IgD-negative memory B cell (primary cell): ENCODE measurements at regions not wholly inside any gene's neighbourhood (a gene's known extent, or its start where the extent isn't known, plus 50 kb on each side); places are given as distances from the start of the nearest gene placed in this dataset.

ENCODE experiments used
- H3K27ac Mint-ChIP-seq, 3 donors: one replicate each; pipeline ENCODE4 v1.8.0; 2020 to 2022; ENCODE audit warnings: mild to moderate bottlenecking in 3 of 3, mixed read lengths in 3 of 3, moderate library complexity in 1 of 3
- H3K27me3 Mint-ChIP-seq: one replicate; pipeline ENCODE4 v1.8.0; 2021; ENCODE audit warnings: mixed read lengths
- H3K36me3 Mint-ChIP-seq: one replicate; pipeline ENCODE4 v1.8.0; 2020; ENCODE audit warnings: mild to moderate bottlenecking, mixed read lengths
- H3K4me1 Mint-ChIP-seq, 3 donors: one replicate each; pipeline ENCODE4 v1.8.0; 2020 to 2022; ENCODE audit warnings: mixed read lengths in 3 of 3, mild to moderate bottlenecking in 1 of 3
- H3K4me3 Mint-ChIP-seq, 4 donors: one replicate each; pipeline ENCODE4 v1.8.0; 2020 to 2022; ENCODE audit warnings: mild to moderate bottlenecking in 4 of 4, mixed read lengths in 4 of 4, moderate library complexity in 3 of 4
- H3K9me3 Mint-ChIP-seq, 3 donors: one replicate each; pipeline ENCODE4 v1.8.0; 2020 to 2021; ENCODE audit warnings: mixed read lengths in 3 of 3, mild to moderate bottlenecking in 1 of 3

DNA sequence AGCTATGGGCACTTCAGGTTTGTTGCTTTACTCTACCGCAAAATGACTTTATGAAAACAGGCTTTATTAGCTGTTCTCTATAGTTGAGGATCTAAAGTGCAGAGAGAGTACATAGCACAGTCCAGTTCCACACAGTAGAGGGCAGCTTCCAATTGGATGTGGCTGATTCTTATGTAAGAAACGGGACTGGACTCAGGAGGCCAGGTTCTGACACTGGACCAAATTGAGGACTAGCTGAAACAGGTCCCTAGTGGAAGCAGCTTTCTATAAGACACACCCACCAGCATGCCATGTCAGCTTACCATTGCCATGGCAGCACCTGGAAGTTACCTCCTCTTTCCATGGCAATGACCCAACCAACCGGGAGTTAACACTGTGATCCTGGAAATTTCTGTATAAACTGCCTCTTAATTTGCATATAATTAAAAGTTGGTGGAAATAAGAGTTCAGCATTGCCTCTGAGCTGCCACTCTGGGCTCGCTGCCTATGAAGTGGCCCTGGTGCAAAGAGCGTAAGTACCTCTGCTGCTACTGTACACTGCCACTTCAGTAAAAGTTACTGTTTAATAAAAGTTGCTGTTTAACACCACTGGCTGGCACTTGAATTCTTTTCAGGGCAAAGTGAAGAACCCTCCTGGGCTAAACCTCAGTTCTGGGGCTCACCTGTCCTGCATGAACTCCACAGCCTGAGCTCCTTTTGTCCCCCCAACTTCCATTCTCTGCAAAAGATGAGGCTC lies 211.9 kb upstream of the SLC10A2 start:
- Mint-ChIP-seq H3K36me3 (no peaks in the 10 kb centered on the region), H3K27ac (no peak overlapping the region), H3K9me3 (peaks cover 0 to 4% (median 0%) of the 10 kb centered on the region in 3 donors), H3K27me3 (peaks cover 7% of the 10 kb centered on the region), H3K4me1 (peaks cover 0 to 5% (median 0%) of the 10 kb centered on the region in 3 donors), H3K4me3 (no peak overlapping the region)

GRCh38 chr13:103276775-103277498 lies 210.7 kb upstream of the SLC10A2 start:
- Mint-ChIP-seq H3K27ac (no peak overlapping the region), H3K4me3 (no peak overlapping the region), H3K4me1 (peaks cover 0 to 5% (median 0%) of the 10 kb centered on the region in 3 donors), H3K36me3 (no peaks in the 10 kb centered on the region), H3K27me3 (peaks cover 4% of the 10 kb centered on the region), H3K9me3 (peaks cover 0 to 4% (median 0%) of the 10 kb centered on the region in 3 donors)

GRCh38 chr13:103275722-103276121 lies 209.5 kb upstream of the SLC10A2 start:
- H3K4me3 Mint-ChIP-seq: no peak overlapping the region
- no peak overlapping the region for H3K27ac Mint-ChIP-seq
- H3K9me3 Mint-ChIP-seq: peaks cover 0 to 4% (median 0%) of the 10 kb centered on the region in 3 donors
- peaks cover 0 to 5% (median 0%) of the 10 kb centered on the region in 3 donors for H3K4me1 Mint-ChIP-seq
- H3K36me3 Mint-ChIP-seq: no peaks in the 10 kb centered on the region
- peaks cover 2% of the 10 kb centered on the region for H3K27me3 Mint-ChIP-seq

GRCh38 chr13:103275081-103275480 lies 208.9 kb upstream of the SLC10A2 start:
- Mint-ChIP-seq H3K27me3 (peaks cover 2% of the 10 kb centered on the region), H3K9me3 (peaks cover 0 to 4% (median 0%) of the 10 kb centered on the region in 3 donors), H3K36me3 (no peaks in the 10 kb centered on the region), H3K27ac (no peak overlapping the region), H3K4me3 (no peak overlapping the region), H3K4me1 (peaks cover 0 to 5% (median 0%) of the 10 kb centered on the region in 3 donors)

GRCh38 chr13:103273825-103274224 lies 207.6 kb upstream of the SLC10A2 start:
- Mint-ChIP-seq H3K27me3 (peaks cover under 1% of the 10 kb centered on the region), H3K36me3 (no peaks in the 10 kb centered on the region), H3K4me1 (peaks cover 0 to 5% (median 0%) of the 10 kb centered on the region in 3 donors), H3K9me3 (peaks cover 0 to 6% (median 0%) of the 10 kb centered on the region in 3 donors), H3K27ac (no peak overlapping the region), H3K4me3 (no peak overlapping the region)

- H3K9me3 Mint-ChIP-seq: peaks cover 0 to 7% (median 2%) of the 10 kb centered on the region in 3 donors
- H3K4me3 Mint-ChIP-seq: no peak overlapping the region
- H3K36me3 Mint-ChIP-seq: no peaks in the 10 kb centered on the region
- no peak overlapping the region for H3K27ac Mint-ChIP-seq
- H3K4me1 Mint-ChIP-seq: peaks cover 0 to 5% (median 0%) of the 10 kb centered on the region in 3 donors
- no peaks in the 10 kb centered on the region for H3K27me3 Mint-ChIP-seq
These were observed 206.6 kb upstream of the SLC10A2 start for GRCh38 chr13:103272770-103273169.

DNA sequence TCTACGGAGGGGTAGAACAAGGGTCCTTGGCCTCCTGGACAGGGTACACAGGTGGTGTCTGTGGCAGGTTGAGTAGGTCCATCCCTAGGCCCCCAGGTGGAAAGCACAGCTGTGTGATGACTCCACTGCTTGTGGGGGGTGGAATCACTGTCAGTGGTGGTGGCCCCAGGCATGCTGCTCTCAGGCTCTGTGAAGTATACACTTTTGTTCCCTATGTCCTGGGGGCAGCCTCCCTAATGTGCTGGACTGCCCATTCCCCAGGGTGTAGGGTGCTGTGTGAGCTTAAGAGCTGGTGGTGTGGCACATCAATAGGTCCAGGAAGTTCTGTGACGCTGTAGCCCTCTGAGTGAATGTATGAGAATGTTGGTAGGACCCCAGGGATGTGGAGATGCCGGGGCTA lies 197.2 kb upstream of the SLC10A2 start:
- no peaks in the 10 kb centered on the region for H3K4me1 Mint-ChIP-seq
- H3K36me3 Mint-ChIP-seq: peaks cover 3% of the 10 kb centered on the region
- H3K4me3 Mint-ChIP-seq: no peak overlapping the region
- H3K9me3 Mint-ChIP-seq: peaks cover 2 to 20% (median 3%) of the 10 kb centered on the region in 3 donors
- H3K27ac Mint-ChIP-seq: no peak overlapping the region
- no peaks in the 10 kb centered on the region for H3K27me3 Mint-ChIP-seq

DNA sequence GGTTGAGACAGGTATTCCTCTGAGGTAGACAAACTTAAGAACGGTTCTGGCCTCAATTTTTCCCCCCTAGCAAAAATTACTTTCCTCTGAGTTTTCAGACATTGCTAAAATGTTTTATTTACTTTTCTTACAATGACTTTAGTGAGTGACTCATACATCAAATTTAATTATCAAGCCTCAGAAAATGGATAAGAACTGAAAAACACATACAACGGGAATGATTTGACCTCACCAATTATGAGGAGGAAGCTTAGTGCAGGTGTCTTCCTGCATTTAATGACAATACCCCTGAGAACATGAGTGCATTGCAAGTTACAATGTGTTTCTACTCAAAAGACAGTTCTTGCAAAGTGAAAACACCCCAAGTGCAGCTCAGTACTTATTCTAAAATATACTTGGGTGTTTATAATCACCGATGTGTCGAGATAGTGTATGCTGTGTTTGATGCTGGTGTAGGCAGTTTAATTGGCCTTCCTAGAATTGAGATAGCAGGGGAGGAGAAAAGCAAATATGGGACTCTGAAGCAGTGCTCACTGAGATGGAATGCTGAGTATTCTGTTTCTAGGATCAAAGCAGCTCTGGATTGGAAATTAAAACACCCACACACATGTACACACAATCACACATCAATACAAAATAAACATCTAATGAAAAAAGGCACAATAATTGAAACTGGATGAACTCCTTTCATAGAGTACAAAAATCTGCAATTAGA lies 189.5 kb upstream of the SLC10A2 start:
- H3K27me3 Mint-ChIP-seq: no peaks in the 10 kb centered on the region
- peaks cover 0 to 7% (median 5%) of the 10 kb centered on the region in 3 donors for H3K9me3 Mint-ChIP-seq
- H3K27ac Mint-ChIP-seq: no peak overlapping the region
- H3K4me1 Mint-ChIP-seq: no peaks in the 10 kb centered on the region
- H3K4me3 Mint-ChIP-seq: no peak overlapping the region
- H3K36me3 Mint-ChIP-seq: no peaks in the 10 kb centered on the region

- Mint-ChIP-seq H3K27ac (no peak overlapping the region), H3K27me3 (no peaks in the 10 kb centered on the region), H3K9me3 (peaks cover 0 to 4% (median 1%) of the 10 kb centered on the region in 3 donors)
These were observed 183.9 kb upstream of the SLC10A2 start for GRCh38 chr13:103250071-103250470.

GRCh38 chr13:103246581-103247200 lies 180.5 kb upstream of the SLC10A2 start:
- H3K36me3 Mint-ChIP-seq: no peaks in the 10 kb centered on the region
- no peak overlapping the region for H3K4me3 Mint-ChIP-seq
- H3K27me3 Mint-ChIP-seq: no peaks in the 10 kb centered on the region
- no peaks in the 10 kb centered on the region for H3K9me3 Mint-ChIP-seq
- H3K4me1 Mint-ChIP-seq: no peaks in the 10 kb centered on the region
- no peak overlapping the region for H3K27ac Mint-ChIP-seq

More at GRCh38 chr13:103250071-103250470, 183.9 kb upstream of the SLC10A2 start:
- no peaks in the 10 kb centered on the region for H3K4me1 Mint-ChIP-seq
- H3K36me3 Mint-ChIP-seq: no peaks in the 10 kb centered on the region
- H3K4me3 Mint-ChIP-seq: no peak overlapping the region

DNA sequence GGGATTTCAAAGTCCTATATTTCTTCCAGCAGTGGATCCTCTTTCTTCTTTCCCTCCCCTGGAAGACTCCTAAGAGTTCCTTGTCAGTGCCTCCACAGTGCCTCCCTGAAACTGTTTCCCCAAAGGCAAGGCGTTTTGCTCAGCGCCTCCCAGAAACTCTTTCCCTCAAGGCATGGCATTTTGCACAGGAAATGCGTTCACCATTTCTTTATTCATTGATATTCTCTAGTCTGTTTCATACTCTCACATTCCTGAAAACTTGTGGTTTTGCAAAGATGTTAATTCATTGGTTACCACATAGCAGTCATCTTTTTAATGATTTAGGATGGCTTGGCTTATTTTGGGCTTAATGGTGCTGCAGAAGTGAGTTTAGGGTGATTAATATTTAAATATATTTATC lies 177.3 kb upstream of the SLC10A2 start:
- H3K4me3 Mint-ChIP-seq: no peak overlapping the region
- H3K27me3 Mint-ChIP-seq: peaks cover 1% of the 10 kb centered on the region
- no peaks in the 10 kb centered on the region for H3K9me3 Mint-ChIP-seq
- H3K36me3 Mint-ChIP-seq: no peaks in the 10 kb centered on the region
- no peaks in the 10 kb centered on the region for H3K4me1 Mint-ChIP-seq
- H3K27ac Mint-ChIP-seq: no peak overlapping the region

DNA sequence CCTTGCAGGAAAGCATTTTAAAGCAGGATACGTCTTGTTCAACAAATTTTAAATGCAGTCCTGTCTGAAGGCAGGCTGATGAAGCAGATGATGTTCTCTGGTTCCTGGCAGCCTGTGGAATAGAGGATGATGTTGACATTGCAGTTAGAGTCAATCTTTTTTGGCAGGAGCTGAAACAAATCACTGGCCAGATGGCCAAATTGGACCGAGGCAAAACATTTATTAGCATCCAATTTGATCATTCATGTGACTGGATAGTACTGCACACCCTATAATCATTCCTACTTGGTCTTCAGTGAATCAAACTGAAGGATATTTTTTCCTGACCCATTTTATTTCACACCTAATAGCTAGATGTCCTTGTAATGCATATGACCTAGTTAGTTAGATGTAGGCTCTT lies 172.2 kb upstream of the SLC10A2 start:
- no peak overlapping the region for H3K4me3 Mint-ChIP-seq
- H3K9me3 Mint-ChIP-seq: peaks cover 0 to 12% (median 7%) of the 10 kb centered on the region in 3 donors
- no peaks in the 10 kb centered on the region for H3K4me1 Mint-ChIP-seq
- no peak overlapping the region for H3K27ac Mint-ChIP-seq
- H3K27me3 Mint-ChIP-seq: peaks cover 1% of the 10 kb centered on the region
- no peaks in the 10 kb centered on the region for H3K36me3 Mint-ChIP-seq

DNA sequence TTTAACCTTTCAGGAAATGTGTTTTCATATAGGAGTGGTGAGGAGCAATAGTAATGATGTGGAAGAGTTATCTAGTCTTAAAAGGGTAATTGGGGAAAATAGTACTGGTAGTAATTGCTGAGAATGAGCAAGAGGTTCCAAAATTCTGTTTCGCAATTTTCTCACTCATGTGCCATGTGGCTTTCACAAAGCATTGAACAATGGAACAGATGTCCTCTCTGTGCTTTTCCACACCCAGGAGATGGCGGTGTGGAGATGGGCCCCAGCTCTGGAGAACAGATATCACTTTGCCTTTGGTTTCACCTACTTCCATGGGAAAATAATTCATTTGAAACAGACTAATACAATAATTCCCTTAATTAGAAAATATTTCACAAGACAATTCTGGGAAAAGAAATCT lies 170.0 kb upstream of the SLC10A2 start:
- no peak overlapping the region for H3K27ac Mint-ChIP-seq
- peaks cover 0 to 21% (median 7%) of the 10 kb centered on the region in 3 donors for H3K9me3 Mint-ChIP-seq
- H3K4me1 Mint-ChIP-seq: no peaks in the 10 kb centered on the region
- H3K27me3 Mint-ChIP-seq: peaks cover 2% of the 10 kb centered on the region
- no peaks in the 10 kb centered on the region for H3K36me3 Mint-ChIP-seq
- H3K4me3 Mint-ChIP-seq: no peak overlapping the region

DNA sequence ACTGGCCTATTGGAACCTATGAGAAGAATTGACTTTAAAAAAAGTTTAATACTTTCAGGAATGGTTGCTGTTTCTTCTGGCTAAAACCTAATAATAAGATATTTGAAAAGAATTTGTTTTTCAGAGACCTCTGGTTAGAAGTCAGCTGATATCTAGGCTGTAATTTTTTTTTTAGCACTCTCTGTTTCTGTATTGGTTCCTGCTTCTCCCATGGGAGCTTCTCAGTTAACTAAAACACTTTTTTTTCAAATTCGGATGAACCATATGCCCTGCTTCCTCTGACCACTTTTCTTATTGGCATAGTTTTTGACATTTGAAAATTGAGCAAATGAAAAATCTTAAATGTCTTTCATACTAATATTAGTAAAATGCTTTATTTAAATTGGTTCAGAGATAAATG lies 163.5 kb upstream of the SLC10A2 start:
- H3K27ac Mint-ChIP-seq: no peak overlapping the region
- H3K36me3 Mint-ChIP-seq: no peaks in the 10 kb centered on the region
- no peak overlapping the region for H3K4me3 Mint-ChIP-seq
- peaks cover 4 to 18% (median 8%) of the 10 kb centered on the region in 3 donors for H3K9me3 Mint-ChIP-seq
- H3K4me1 Mint-ChIP-seq: no peaks in the 10 kb centered on the region
- peaks cover 1% of the 10 kb centered on the region for H3K27me3 Mint-ChIP-seq

- Mint-ChIP-seq H3K27me3 (no peaks in the 10 kb centered on the region), H3K4me3 (no peak overlapping the region), H3K9me3 (peaks cover 0 to 7% (median 1%) of the 10 kb centered on the region in 3 donors), H3K36me3 (no peaks in the 10 kb centered on the region), H3K4me1 (no peaks in the 10 kb centered on the region), H3K27ac (no peak overlapping the region)
These were observed 158.6 kb upstream of the SLC10A2 start for GRCh38 chr13:103224804-103225203.
